ENCODE measurements at regions not wholly inside any gene's neighbourhood (a gene's known extent, or its start where the extent isn't known, plus 50 kb on each side); places are given as distances from the start of the nearest gene placed in this dataset. TPM values are rescaled to one million over a fixed set of nuclear protein-coding genes. Genes with fewer than 3 reads are reported as not detected.

GRCh38 chr21:20944139-20944538 is 54.1 kb upstream of the NCAM2 start:
- no peak overlapping the region for H3K4me3 Mint-ChIP-seq

GRCh38 chr21:20946701-20947100 is 51.5 kb upstream of the NCAM2 start:
- TF ChIP-seq CTCF (IDR thresholded peaks at IDR 0.05; ENCODE audit: unreplicated experiment) = no peak
- DNase-seq (ENCODE audit: low spot score in 2 of 2, unreplicated experiment in 2 of 2) = no peak
- no peaks in the 10 kb centered on the region for H3K27me3 Mint-ChIP-seq (ENCODE audit: low read depth)
- H3K4me3 Mint-ChIP-seq = no peak overlapping the region
- H3K27ac Mint-ChIP-seq = peak overlapping the region; percentile 39
- H3K36me3 Mint-ChIP-seq = no peaks in the 10 kb centered on the region
- H3K4me1 Mint-ChIP-seq = peaks cover 40% of the 10 kb centered on the region
- no peaks in the 10 kb centered on the region for H3K9me3 Mint-ChIP-seq

More at GRCh38 chr21:20944139-20944538, 54.1 kb upstream of the NCAM2 start:
- DNase-seq (ENCODE audit: low spot score in 2 of 2, unreplicated experiment in 2 of 2) = no peak
- H3K36me3 Mint-ChIP-seq = no peaks in the 10 kb centered on the region
- H3K27ac Mint-ChIP-seq = no peak overlapping the region
- H3K27me3 Mint-ChIP-seq (ENCODE audit: low read depth) = no peaks in the 10 kb centered on the region
- peaks cover 38% of the 10 kb centered on the region for H3K4me1 Mint-ChIP-seq
- no peaks in the 10 kb centered on the region for H3K9me3 Mint-ChIP-seq
- TF ChIP-seq CTCF (IDR thresholded peaks at IDR 0.05; ENCODE audit: unreplicated experiment) = no peak

Small RNAs in the stretch of these regions (microRNA-seq; reads per million reads assigned to microRNA genes)
- gene MIR548X = not detected

Measured in mesothelial cell of epicardium (in vitro differentiated cells).